Activated T-helper 1 cell treated with anti-CD3 and anti-CD28 coated beads, Interleukin-12 subunit alpha, Interleukin-12 subunit beta, Interleukin-2, Interleukin-4 antibody, amounts not matched to agents 30 ng/mL and 10 ng/mL and 1 ng/mL, durations not matched to agents 14 hours and 24 hours and 36 hours (primary cell): ENCODE measurements at regions not wholly inside any gene's neighbourhood (a gene's known extent, or its start where the extent isn't known, plus 50 kb on each side); places are given as distances from the start of the nearest gene placed in this dataset.

ENCODE experiments used
- DNase-seq: peaks from one replicate; pipeline ENCODE4 v3.0.0; 2021; ENCODE audit warnings: low spot score
- H3K27ac Mint-ChIP-seq: one replicate; pipeline ENCODE4 v1.8.0; 2021; ENCODE audit warnings: mild to moderate bottlenecking, mixed read lengths
- H3K27me3 Mint-ChIP-seq: one replicate; pipeline ENCODE4 v1.8.0; 2022; ENCODE audit warnings: mild to moderate bottlenecking, moderate library complexity, mixed read lengths; ENCODE audit not compliant: insufficient read depth
- H3K36me3 Mint-ChIP-seq: one replicate; pipeline ENCODE4 v1.8.0; 2021; ENCODE audit warnings: low read depth, mixed read lengths
- H3K4me1 Mint-ChIP-seq: one replicate; pipeline ENCODE4 v1.8.0; 2021; ENCODE audit warnings: low read depth, mixed read lengths
- H3K4me3 Mint-ChIP-seq: one replicate; pipeline ENCODE4 v1.8.0; 2021; ENCODE audit warnings: mild to moderate bottlenecking, moderate library complexity, mixed read lengths
- H3K9me3 Mint-ChIP-seq: one replicate; pipeline ENCODE4 v1.8.0; 2021; ENCODE audit warnings: mixed read lengths
- intact Hi-C: fragments of 100-400 bp; cut with micrococcal nuclease; formaldehyde crosslinking; loops from one replicate; pipeline ENCODE4 v1.15.1; 2024

DNA sequence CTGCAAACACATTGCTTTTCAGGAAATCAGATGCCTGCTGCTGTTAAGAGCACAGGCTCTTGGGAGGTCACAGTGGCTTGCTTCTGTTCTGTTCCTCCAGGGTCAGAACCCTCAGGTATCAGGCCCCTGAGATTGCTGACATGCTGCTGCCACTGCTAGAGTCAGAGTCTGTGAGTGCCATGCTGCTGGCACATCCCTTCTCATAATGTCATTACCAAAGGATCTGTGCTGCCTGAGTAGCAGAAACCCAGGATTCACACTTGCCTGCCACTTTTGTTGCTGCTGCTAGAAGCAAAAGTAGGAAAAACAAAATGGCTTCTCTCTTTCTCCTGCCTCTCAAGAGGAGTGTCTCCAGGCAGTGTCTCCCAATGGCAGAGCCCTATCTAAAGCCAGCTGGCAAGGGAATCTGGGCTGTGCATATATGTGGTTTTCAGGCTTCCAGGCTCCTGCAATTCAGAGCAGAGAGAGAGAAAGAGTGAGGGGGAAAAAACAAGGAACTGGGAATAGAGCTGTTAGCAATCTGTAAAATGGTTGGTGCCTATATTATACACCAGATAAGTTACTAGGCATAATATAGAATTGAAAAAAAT lies 180.3 kb downstream of the MYCN start:
- H3K27ac Mint-ChIP-seq: no peak overlapping the region
- H3K9me3 Mint-ChIP-seq: no peaks in the 10 kb centered on the region
- no peak overlapping the region for H3K4me3 Mint-ChIP-seq
- H3K36me3 Mint-ChIP-seq: no peaks in the 10 kb centered on the region
- no peaks in the 10 kb centered on the region for H3K27me3 Mint-ChIP-seq
- intact Hi-C loops: no loop called here
- DNase-seq: no peak
- no peaks in the 10 kb centered on the region for H3K4me1 Mint-ChIP-seq

DNA sequence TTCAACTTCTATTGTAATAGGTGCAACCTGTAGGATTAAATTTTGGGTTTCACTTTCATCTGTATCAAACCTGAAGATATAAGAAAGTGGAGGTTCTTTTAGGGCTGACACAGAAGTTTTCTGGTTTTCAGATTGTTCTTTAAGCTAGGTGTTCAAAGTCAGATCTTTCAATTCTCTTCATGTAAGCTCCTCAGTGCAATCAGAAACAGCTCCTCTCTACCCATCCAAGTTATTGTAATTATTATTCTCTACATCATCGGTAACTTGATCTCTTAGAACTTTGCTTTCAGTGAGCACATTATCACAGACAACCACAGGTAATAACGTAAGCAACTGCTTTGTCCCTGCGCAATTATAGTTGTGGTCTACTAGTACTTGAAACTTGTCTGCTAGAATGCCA lies 179.4 kb downstream of the MYCN start:
- Mint-ChIP-seq H3K36me3 (no peaks in the 10 kb centered on the region), H3K4me1 (no peaks in the 10 kb centered on the region), H3K9me3 (no peaks in the 10 kb centered on the region), H3K4me3 (no peak overlapping the region), H3K27me3 (no peaks in the 10 kb centered on the region), H3K27ac (no peak overlapping the region)
- no peak for DNase-seq
- intact Hi-C loops: no loop called here

DNA sequence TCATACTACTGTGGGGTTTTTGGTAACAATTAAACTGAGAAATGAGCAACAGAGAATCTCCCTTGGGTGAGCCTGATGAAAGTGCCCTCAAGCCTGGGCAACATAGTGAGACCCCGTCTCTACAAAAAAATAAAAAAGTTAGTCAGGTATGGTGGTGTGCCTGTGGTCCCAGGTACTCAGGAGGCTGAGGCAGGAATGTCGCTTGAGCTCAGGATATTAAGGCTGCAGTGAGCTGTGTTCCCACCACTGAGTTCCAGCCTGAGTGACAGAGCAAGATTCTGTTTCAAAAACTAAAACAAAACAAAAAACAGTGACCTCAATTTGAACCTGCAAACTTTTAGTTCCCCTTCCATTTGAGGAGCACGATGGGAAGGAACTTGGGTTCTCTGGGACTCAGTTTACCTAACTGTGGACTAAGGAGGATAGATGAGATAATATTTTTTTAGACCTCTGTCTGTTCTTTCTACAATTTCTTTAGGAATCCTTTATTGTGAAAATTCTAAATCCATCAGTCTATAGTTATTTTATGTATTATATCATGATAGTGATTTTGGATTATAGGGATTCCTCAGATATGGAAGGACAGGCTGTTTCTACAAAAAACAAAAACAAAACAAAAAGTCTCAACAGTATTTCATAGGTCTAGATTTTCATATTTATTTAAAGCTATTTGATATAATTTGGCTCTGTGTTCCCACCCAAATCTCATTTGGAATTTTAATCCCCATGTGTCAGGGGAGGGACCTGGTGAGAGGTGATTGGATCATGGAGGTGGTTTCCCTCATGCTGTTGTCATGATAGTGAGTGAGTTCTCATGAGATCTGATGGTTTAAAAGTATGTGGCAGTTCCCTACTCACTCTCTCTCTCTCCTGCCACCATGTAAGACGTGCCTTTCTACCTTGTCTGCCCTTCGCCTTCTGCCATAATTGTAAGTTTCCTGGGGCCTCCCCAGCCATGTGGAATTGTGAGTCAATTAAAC lies 178.6 kb downstream of the MYCN start:
- Mint-ChIP-seq H3K9me3 (no peaks in the 10 kb centered on the region), H3K4me3 (no peak overlapping the region), H3K4me1 (no peaks in the 10 kb centered on the region), H3K27ac (no peak overlapping the region), H3K36me3 (no peaks in the 10 kb centered on the region), H3K27me3 (no peaks in the 10 kb centered on the region)
- intact Hi-C loops: no loop called here
- DNase-seq: no peak

DNA sequence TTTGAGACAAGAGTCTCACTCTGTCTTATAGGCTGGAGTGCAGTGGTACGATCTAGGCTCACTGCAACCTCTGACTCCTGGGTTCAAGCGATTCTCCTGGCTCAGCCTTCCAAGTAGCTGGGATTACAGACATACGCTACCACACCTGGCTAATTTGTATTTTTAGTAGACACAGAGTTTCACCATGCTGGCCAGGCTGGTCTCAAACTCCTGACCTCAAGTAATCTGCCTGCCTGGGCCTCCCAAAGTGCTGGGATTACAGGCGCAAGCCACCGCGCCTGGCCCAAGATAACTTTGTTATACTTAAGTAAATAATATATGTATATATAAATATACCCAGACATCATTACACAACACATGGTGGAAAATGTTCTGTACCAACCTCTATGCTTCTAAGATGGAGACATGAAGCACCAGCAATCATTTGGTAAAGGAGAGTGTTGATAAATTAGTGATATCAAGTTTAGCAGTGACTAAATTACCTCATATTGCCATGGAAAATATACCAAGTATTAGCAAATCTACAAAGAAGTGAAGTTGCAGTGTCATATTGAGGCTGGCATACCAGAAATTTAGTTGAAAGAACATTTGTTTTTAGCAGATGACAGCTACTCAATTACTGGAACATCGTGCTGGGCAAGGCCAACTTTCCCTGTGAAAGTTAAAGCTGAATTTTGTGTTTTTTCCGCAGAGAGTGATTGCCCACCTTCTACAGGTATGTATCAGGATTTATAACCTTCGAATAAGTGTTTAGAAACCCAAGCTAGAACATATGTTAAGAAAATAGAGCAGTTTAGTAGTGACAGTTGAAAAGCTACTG lies 177.7 kb downstream of the MYCN start:
- DNase-seq: no peak
- Mint-ChIP-seq H3K4me1 (no peaks in the 10 kb centered on the region), H3K36me3 (no peaks in the 10 kb centered on the region), H3K27ac (no peak overlapping the region), H3K4me3 (no peak overlapping the region), H3K27me3 (no peaks in the 10 kb centered on the region), H3K9me3 (no peaks in the 10 kb centered on the region)
- intact Hi-C loops: no loop called here

DNA sequence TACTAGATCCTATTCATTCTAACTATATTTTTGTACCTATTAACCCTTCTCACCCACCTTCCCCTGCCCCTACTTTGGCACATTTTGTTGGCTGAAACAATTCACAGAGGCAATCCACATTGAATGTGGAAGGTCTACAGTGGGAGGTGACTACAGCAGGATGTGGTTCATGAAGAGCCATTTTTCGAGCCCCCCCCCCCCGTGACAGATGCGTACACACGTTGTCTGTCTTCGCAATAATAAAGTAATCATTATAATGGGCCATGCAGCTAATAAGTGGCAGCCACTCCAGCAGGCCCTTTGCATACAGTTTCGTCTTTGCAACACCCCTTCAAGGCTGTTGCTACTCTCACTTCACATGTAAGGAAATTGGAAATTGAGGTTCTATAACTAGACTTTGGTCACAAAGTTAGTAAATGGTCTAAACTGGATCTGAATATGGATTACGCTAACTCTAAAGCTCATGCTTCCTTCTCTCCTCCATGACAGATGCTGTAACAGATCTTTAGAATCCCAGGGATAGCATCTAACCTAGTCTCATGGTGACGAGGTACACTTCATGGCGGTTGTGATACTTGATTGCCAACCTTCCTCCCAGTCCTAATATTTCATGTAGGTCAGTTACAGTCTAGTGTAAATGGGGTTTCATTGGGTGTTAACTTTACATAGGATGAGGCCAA lies 176.8 kb downstream of the MYCN start:
- Mint-ChIP-seq H3K27me3 (no peaks in the 10 kb centered on the region), H3K27ac (no peak overlapping the region), H3K4me1 (no peaks in the 10 kb centered on the region), H3K9me3 (no peaks in the 10 kb centered on the region), H3K36me3 (no peaks in the 10 kb centered on the region), H3K4me3 (no peak overlapping the region)
- intact Hi-C loops: no loop called here
- no peak for DNase-seq

DNA sequence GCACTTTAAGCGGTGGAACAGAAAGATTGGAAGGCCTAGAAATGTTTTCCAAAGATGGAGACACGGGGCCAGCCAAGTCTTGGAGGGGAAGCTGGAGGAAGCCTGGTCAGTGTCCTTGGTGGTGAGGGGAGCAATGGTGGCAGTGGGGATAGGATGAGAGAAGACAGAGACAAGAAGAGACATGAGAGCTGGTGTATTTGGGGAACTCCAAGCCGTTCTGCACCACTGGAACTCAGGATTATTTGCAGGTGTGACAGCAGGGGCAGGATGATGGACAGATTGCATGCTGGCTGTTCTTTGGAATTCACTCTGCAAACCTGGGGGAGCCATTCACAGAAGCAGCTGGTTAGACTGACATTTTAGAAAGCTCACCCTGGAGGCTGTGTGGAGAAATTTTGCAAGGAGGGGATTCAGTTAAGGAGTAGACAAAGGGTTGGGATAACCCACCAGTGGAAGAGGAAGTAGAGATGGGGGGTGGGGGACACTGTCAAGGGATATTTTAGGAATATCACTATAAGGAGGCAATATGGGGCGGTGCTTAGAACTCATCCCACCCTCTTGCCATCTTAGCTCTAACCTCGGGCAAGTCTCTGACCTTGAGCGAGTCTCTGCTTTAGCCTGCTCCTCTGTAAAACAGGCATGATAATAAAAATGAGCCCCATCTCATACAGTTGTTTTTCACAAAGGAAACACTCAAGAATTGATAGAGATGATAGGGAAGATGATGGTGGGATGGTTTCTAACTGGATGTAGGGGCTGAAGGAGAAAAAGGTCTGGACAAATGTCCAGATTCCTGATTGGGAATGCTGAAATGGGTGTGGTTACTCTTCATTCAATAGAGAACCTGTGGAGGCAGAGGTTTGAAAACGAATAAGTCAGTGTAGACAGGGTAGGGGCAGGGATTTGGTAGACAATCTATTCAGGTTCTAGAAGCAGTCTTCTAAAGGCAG lies 175.8 kb downstream of the MYCN start:
- intact Hi-C loops: no loop called here
- Mint-ChIP-seq H3K36me3 (no peaks in the 10 kb centered on the region), H3K27ac (no peak overlapping the region)

DNA sequence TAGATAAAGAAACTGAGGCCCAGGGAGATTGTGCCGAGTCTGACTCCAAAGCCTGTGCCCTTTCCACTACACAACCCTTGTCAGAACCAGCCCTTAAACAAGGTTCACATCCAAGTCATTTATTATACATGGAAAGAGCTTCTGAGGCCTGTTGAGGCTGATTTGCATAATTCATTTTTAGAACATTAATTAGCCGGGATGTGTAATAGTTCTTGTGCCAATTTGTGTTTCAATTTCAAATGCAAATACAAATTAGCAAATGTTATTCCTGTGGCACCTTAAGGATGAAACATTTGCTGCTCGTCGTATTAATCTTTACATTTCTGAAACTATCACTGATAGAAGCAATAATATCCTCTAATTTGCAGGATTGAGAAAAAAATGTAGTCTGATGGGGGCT lies 174.9 kb downstream of the MYCN start:
- no peaks in the 10 kb centered on the region for H3K9me3 Mint-ChIP-seq
- H3K36me3 Mint-ChIP-seq: no peaks in the 10 kb centered on the region
- DNase-seq: no peak
- no peaks in the 10 kb centered on the region for H3K27me3 Mint-ChIP-seq
- H3K4me1 Mint-ChIP-seq: no peaks in the 10 kb centered on the region
- no peak overlapping the region for H3K4me3 Mint-ChIP-seq
- intact Hi-C loops: no loop called here
- H3K27ac Mint-ChIP-seq: no peak overlapping the region

More for the DNA sequence above, 175.8 kb downstream of the MYCN start:
- no peak for DNase-seq
- Mint-ChIP-seq H3K4me1 (no peaks in the 10 kb centered on the region), H3K4me3 (no peak overlapping the region), H3K27me3 (no peaks in the 10 kb centered on the region), H3K9me3 (no peaks in the 10 kb centered on the region)

DNA sequence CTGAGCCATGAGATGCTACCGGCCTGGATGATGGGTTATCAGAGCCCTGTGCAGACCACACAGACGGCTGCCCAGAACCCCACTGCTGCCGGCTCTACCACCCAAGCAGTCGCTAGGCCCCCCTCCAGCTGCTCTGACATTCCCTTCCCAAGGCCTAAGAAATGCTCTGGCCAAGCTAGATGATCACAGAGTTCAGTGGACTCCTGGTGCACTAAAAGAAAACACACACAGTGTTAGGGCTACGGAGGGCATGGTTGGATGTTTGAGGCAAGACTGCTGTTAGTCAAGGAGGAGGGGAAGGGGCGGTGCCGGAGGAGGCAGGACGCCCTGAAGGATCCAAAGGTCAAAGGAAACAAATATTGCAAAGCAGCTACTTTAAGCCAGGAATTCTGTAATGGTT lies 174.5 kb downstream of the MYCN start:
- Mint-ChIP-seq H3K27me3 (no peaks in the 10 kb centered on the region), H3K4me3 (no peak overlapping the region), H3K4me1 (no peaks in the 10 kb centered on the region), H3K36me3 (no peaks in the 10 kb centered on the region), H3K27ac (no peak overlapping the region), H3K9me3 (no peaks in the 10 kb centered on the region)
- intact Hi-C loops: no loop called here
- DNase-seq: no peak

DNA sequence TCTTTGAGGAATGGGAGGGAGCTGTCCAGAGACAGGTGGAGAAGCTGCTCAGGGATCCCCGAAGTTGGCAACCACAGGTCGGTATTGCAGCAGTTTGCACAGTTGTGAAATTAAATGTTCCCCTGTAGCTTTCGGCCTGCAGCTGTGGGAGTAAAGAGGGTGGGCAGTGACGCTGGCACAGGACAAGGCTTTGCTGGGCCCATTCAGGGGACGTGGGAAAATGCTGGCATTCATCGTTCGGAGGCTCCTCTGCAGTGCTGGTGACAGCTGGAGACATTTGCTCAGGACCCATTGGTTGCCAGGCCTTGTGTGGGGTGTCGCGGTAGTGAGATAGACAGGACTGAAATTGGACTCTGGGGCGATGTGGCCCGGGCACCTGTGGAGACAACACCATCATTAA lies 173.7 kb downstream of the MYCN start:
- H3K27ac Mint-ChIP-seq: no peak overlapping the region
- H3K4me1 Mint-ChIP-seq: no peaks in the 10 kb centered on the region
- no peaks in the 10 kb centered on the region for H3K36me3 Mint-ChIP-seq
- H3K9me3 Mint-ChIP-seq: no peaks in the 10 kb centered on the region
- intact Hi-C loops: no loop called here
- no peak overlapping the region for H3K4me3 Mint-ChIP-seq
- DNase-seq: no peak
- H3K27me3 Mint-ChIP-seq: no peaks in the 10 kb centered on the region

DNA sequence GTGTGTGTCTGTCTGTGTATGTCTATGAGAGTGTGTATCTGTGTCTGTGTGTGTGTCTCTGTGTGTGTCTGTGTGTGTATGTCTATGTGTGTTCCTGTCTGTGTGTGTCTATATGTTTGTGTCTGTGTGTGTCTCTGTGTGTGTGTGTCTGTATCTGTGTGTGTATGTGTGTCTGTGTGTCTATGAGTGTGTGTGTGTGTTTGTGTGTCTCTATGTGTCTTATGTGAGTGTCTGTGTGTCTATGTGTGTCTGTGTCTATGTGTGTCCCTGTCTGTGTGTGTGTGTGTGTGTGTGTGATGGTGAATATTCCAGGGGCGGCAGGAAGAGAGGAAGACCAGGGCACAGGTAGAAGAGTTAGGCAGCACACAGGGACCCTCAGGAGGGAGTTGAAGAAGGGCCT lies 173.2 kb downstream of the MYCN start:
- H3K4me1 Mint-ChIP-seq: no peaks in the 10 kb centered on the region
- H3K4me3 Mint-ChIP-seq: no peak overlapping the region
- no peak for DNase-seq
- H3K27ac Mint-ChIP-seq: no peak overlapping the region
- H3K36me3 Mint-ChIP-seq: no peaks in the 10 kb centered on the region
- intact Hi-C loops: no loop called here
- H3K9me3 Mint-ChIP-seq: no peaks in the 10 kb centered on the region
- no peaks in the 10 kb centered on the region for H3K27me3 Mint-ChIP-seq

DNA sequence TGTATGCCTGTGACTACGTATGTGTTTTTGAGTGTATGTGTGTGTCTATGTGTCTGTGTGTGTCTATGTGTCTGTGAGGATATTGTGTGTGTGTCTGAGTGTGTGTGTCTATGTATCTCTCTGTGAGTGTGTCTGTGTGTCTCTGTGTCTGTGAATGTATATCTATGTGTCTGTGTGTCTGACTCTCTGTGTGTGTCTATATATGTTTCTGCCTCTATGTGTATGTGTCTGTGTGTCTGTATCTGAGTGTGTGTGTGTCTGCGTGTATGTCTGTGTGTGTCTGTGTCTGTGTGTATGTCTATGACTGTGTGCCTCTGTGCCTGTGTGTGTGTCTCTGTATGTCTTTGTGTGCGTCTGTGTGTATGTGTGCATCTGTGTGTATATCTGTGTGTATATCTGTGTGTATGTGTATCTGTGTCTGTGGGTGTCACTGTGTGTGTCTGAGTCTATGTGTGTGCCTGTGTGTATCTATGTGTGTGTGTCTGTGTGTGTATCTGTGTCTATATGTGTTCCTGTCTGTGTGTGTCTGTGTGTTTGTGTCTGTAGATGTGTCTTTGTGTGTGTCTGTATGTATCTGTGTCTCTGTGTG lies 172.7 kb downstream of the MYCN start:
- H3K9me3 Mint-ChIP-seq: no peaks in the 10 kb centered on the region
- H3K27ac Mint-ChIP-seq: no peak overlapping the region
- no peaks in the 10 kb centered on the region for H3K4me1 Mint-ChIP-seq
- intact Hi-C loops: no loop called here
- no peaks in the 10 kb centered on the region for H3K36me3 Mint-ChIP-seq
- DNase-seq: no peak
- H3K4me3 Mint-ChIP-seq: no peak overlapping the region
- H3K27me3 Mint-ChIP-seq: no peaks in the 10 kb centered on the region
